Panc1 (cell line): ENCODE measurements at regions not wholly inside any gene's neighbourhood (a gene's known extent, or its start where the extent isn't known, plus 50 kb on each side); places are given as distances from the start of the nearest gene placed in this dataset.
A peak's percentile ranks its signal among the peaks of the same experiment; 100 is the strongest.

Experiments used
- ATAC-seq: fragments of 200-7000 bp; cut with Tn5 transposase; 2 replicates; pipeline ENCODE4 v1.9.1; 2020; ENCODE audit warnings: mild to moderate bottlenecking, moderate library complexity
- BruUV-seq: library from RNA; stranded (reverse); fragments of 400-500 nt; replicated peaks from 2 replicates; lab custom pipeline; 2021; lab: Mats Ljungman, UMichigan
- CTCF ChIA-PET: fragments of 300-600 bp; sonication (Branson Sonifier 250); formaldehyde crosslinking; loops from one replicate; lab custom pipeline; 2022; ENCODE audit warnings: antibody characterized with exemption; lab: Charles Lee
- POLR2A ChIA-PET: fragments of 300-600 bp; sonication (Branson Sonifier 250); formaldehyde crosslinking; loops from one replicate; lab custom pipeline; 2022; ENCODE audit warnings: antibody characterized with exemption; lab: Charles Lee
- DNase-seq: peaks from one replicate; pipeline ENCODE4 v3.0.0-alpha.2; 2010; ENCODE audit warnings: low read depth, low spot score
- H3K27ac ChIP-seq: 2 replicates; pipeline ENCODE4 v1.5.1; 2011; ENCODE audit warnings: mild to moderate bottlenecking, low read length, inconsistent platforms
- H3K27me3 ChIP-seq: fragments of 200-500 bp; sonication (Bioruptor generic); 2 replicates; pipeline ENCODE4 v1.6.0; 2014; ENCODE audit warnings: low read length, inconsistent platforms; ENCODE audit not compliant: control insufficient read depth, insufficient read depth
- H3K36me3 ChIP-seq: fragments of 200-500 bp; sonication (Bioruptor generic); 2 replicates; pipeline ENCODE4 v1.5.1; 2014; ENCODE audit warnings: inconsistent platforms, mild to moderate bottlenecking, low read length, moderate library complexity; ENCODE audit not compliant: control insufficient read depth, insufficient read depth
- H3K4me1 ChIP-seq: 2 replicates; pipeline ENCODE4 v1.5.1; 2011; ENCODE audit warnings: inconsistent platforms, mild to moderate bottlenecking, low read length, moderate library complexity; ENCODE audit not compliant: control insufficient read depth, insufficient read depth
- H3K4me3 ChIP-seq, 2 experiments: 2 replicates each; pipeline ENCODE4 v1.5.1; 2011 to 2012; ENCODE audit warnings: low read depth in 2 of 2, low read length in 2 of 2, mild to moderate bottlenecking in 2 of 2, inconsistent platforms in 1 of 2, moderate library complexity in 1 of 2
- H3K9me3 ChIP-seq: fragments of 200-500 bp; sonication (Bioruptor generic); 2 replicates; pipeline ENCODE4 v1.5.1; 2014; ENCODE audit warnings: low read depth, mild to moderate bottlenecking, inconsistent platforms, low read length, moderate library complexity; ENCODE audit not compliant: control insufficient read depth, insufficient read depth
- CTCF ChIP-seq: fragments of 450-650 bp; IDR thresholded peaks from 2 replicates; pipeline ENCODE4 v1.5.1; 2017; ENCODE audit warnings: mild to moderate bottlenecking
- POLR2AphosphoS5 ChIP-seq: IDR thresholded peaks from 2 replicates; pipeline ENCODE4 v1.6.1; 2012; ENCODE audit warnings: mild to moderate bottlenecking, low read depth, low read length, moderate library complexity
- REST ChIP-seq, 2 experiments: IDR thresholded peaks; 2 replicates each; pipeline ENCODE4 v1.6.1; 2011 to 2012; ENCODE audit warnings: low read depth in 2 of 2, control low read depth in 1 of 2, low read length in 1 of 2, mild to moderate bottlenecking in 1 of 2, moderate library complexity in 1 of 2; ENCODE audit not compliant: insufficient read depth in 1 of 2
- SIN3A ChIP-seq: IDR thresholded peaks from 2 replicates; pipeline ENCODE4 v1.6.1; 2012; ENCODE audit warnings: low read depth, mild to moderate bottlenecking, low read length, moderate library complexity, borderline replicate concordance; ENCODE audit not compliant: insufficient read depth
- TCF7L2 ChIP-seq: IDR thresholded peaks from 2 replicates; pipeline ENCODE4 v1.6.1; 2011; ENCODE audit warnings: mild to moderate bottlenecking, low read depth, low read length, inconsistent platforms
- in situ Hi-C: cut with HindIII; loops from 2 replicates; pipeline ENCODE4 v1.10.0; 2016; ENCODE audit warnings: low sequenced_read_pairs, low pct_unique_long_range_greater_than_20kb
- intact Hi-C: fragments of 100-400 bp; cut with micrococcal nuclease; formaldehyde crosslinking; loops from one replicate; pipeline ENCODE4 v1.10.0; 2022; ENCODE audit not compliant: unreplicated experiment

GRCh38 chr4:13704761-13705160 is 77.2 kb upstream of the BOD1L1 start:
- in situ Hi-C loops, result no loop called here
- no TSS peak for BruUV-seq
- ATAC-seq, result no peak
- POLR2A ChIA-PET, result no interaction called here
- no peak for TF ChIP-seq CTCF
- TF ChIP-seq TCF7L2, result no peak
- no peak for TF ChIP-seq SIN3A
- no peak for TF ChIP-seq REST (IDR thresholded peaks at IDR 0.05; ENCODE audit: insufficient read depth in 1 of 2, low read depth in 2 of 2, low read length in 1 of 2)
- TF ChIP-seq POLR2AphosphoS5, result no peak
- Histone ChIP-seq H3K9me3 (no peaks in the 10 kb centered on the region), H3K27ac (peak overlapping the region; percentile 17; the same call in 1 of the 2 replicates), H3K27me3 (no peaks in the 10 kb centered on the region), H3K36me3 (no peaks in the 10 kb centered on the region), H3K4me3 (no peak overlapping the region), H3K4me1 (no peaks in the 10 kb centered on the region)
- intact Hi-C loops, result no loop called here
- no peak for DNase-seq
- CTCF ChIA-PET, result no interaction called here

GRCh38 chr4:13705521-13706041 is 78.1 kb upstream of the BOD1L1 start:
- intact Hi-C loops, result no loop called here
- Histone ChIP-seq H3K4me3 (peak overlapping the region in 1 of 2 experiments; percentile 12; a peak in 2 of 4 replicates), H3K27ac (no peak overlapping the region; the same call in 1 of the 2 replicates), H3K27me3 (no peaks in the 10 kb centered on the region), H3K36me3 (no peaks in the 10 kb centered on the region), H3K4me1 (no peaks in the 10 kb centered on the region), H3K9me3 (no peaks in the 10 kb centered on the region)
- POLR2A ChIA-PET, result no interaction called here
- BruUV-seq, result no TSS peak
- ATAC-seq, result peak; percentile 71
- TF ChIP-seq REST (IDR thresholded peaks at IDR 0.05; ENCODE audit: insufficient read depth in 1 of 2, low read depth in 2 of 2, low read length in 1 of 2) (no peak), SIN3A (no peak), TCF7L2 (no peak), CTCF (no peak)
- in situ Hi-C loops, result no loop called here
- CTCF ChIA-PET, result no interaction called here
- DNase-seq, result peak; percentile 10
